ENCODE measurements at regions not wholly inside any gene's neighbourhood (a gene's known extent, or its start where the extent isn't known, plus 50 kb on each side); places are given as distances from the start of the nearest gene placed in this dataset.

GRCh38 chr5:66362687-66363086 lies 218.6 kb downstream of the SREK1 start:
- TF ChIP-seq SUZ12 (IDR thresholded peaks at IDR 0.05; ENCODE audit: extremely low read depth, insufficient read depth, insufficient read length) (no peak), ZNF274 (IDR thresholded peaks at IDR 0.05; ENCODE audit: low read depth, low read length) (no peak)
